IMR-90 (cell line): ENCODE measurements at regions not wholly inside any gene's neighbourhood (a gene's known extent, or its start where the extent isn't known, plus 50 kb on each side); places are given as distances from the start of the nearest gene placed in this dataset.

Source experiments
- ATAC-seq: fragments of 200-7000 bp; cut with Tn5 transposase; 2 replicates; pipeline ENCODE4 v1.9.1; 2020; ENCODE audit warnings: low read depth, mild to moderate bottlenecking, moderate library complexity
- BruUV-seq: library from RNA; stranded (reverse); fragments of 400-500 nt; replicated peaks from 2 replicates; lab custom pipeline; 2021; lab: Mats Ljungman, UMichigan
- CTCF ChIA-PET: fragments of 300-600 bp; formaldehyde crosslinking; extraction: SDS; loops from one replicate; lab custom pipeline; 2021; ENCODE audit warnings: antibody characterized with exemption; lab: Yijun Ruan, JAX
- POLR2A ChIA-PET: fragments of 300-600 bp; sonication (Branson Sonifier 250); formaldehyde crosslinking; loops from one replicate; lab custom pipeline; 2022; ENCODE audit warnings: antibody characterized with exemption; ENCODE audit not compliant: unreplicated experiment; lab: Charles Lee
- DNase-seq: peaks from one replicate; pipeline ENCODE4 v3.0.0; 2013
- H2AFZ ChIP-seq: replicated peaks from 2 replicates; pipeline ENCODE3; 2013; ENCODE audit warnings: low read length, mild to moderate bottlenecking; ENCODE audit not compliant: poor library complexity
- H2AK5ac ChIP-seq: 2 replicates; pipeline ENCODE4 v1.6.1; 2013; ENCODE audit warnings: low read depth, low read length, inconsistent platforms
- H2AK9ac ChIP-seq: replicated peaks from 2 replicates; pipeline ENCODE3; 2013; ENCODE audit warnings: mild to moderate bottlenecking, low read depth, low read length, moderate library complexity; ENCODE audit not compliant: poor library complexity
- H2BK120ac ChIP-seq: 2 replicates; pipeline ENCODE4 v1.6.1; 2013; ENCODE audit warnings: low read depth, low read length, inconsistent platforms
- H2BK15ac ChIP-seq: 3 replicates; pipeline ENCODE4 v1.6.1; 2013; ENCODE audit warnings: low read depth, low read length, inconsistent platforms
- H2BK20ac ChIP-seq: 2 replicates; pipeline ENCODE4 v1.6.1; 2013; ENCODE audit warnings: low read depth, mild to moderate bottlenecking, inconsistent platforms, low read length, moderate library complexity
- H2BK5ac ChIP-seq: 2 replicates; pipeline ENCODE4 v1.6.1; 2013; ENCODE audit warnings: mild to moderate bottlenecking, low read depth, low read length, inconsistent platforms; ENCODE audit not compliant: poor library complexity, severe bottlenecking
- H3K14ac ChIP-seq: replicated peaks from 2 replicates; pipeline ENCODE4 v1.6.1; 2013; ENCODE audit warnings: low read depth, low read length, inconsistent platforms
- H3K18ac ChIP-seq: 2 replicates; pipeline ENCODE4 v1.6.1; 2013; ENCODE audit warnings: low read depth, low read length, control low read depth
- H3K23ac ChIP-seq: 2 replicates; pipeline ENCODE4 v1.6.1; 2013; ENCODE audit warnings: low read depth, low read length, inconsistent platforms
- H3K27ac ChIP-seq: 2 replicates; pipeline ENCODE4 v1.5.1; 2013; ENCODE audit warnings: mild to moderate bottlenecking, control low read depth, low read length; ENCODE audit not compliant: insufficient read depth
- H3K27me3 ChIP-seq: 2 replicates; pipeline ENCODE4 v1.6.1; 2013; ENCODE audit warnings: low read length; ENCODE audit not compliant: control insufficient read depth, insufficient read depth
- H3K36me3 ChIP-seq: 2 replicates; pipeline ENCODE4 v1.6.1; 2013; ENCODE audit warnings: low read length, mixed read lengths; ENCODE audit not compliant: control insufficient read depth, insufficient read depth
- H3K4ac ChIP-seq: 2 replicates; pipeline ENCODE4 v1.6.1; 2013; ENCODE audit warnings: low read depth, low read length, inconsistent platforms
- H3K4me1 ChIP-seq: 2 replicates; pipeline ENCODE4 v1.6.1; 2013; ENCODE audit warnings: low read length, mixed read lengths; ENCODE audit not compliant: control insufficient read depth, insufficient read depth
- H3K4me2 ChIP-seq: 2 replicates; pipeline ENCODE4 v1.6.1; 2013; ENCODE audit warnings: low read depth, mild to moderate bottlenecking, control low read depth, low read length, moderate library complexity
- H3K4me3 ChIP-seq: 2 replicates; pipeline ENCODE4 v1.5.1; 2013; ENCODE audit warnings: low read depth, mild to moderate bottlenecking, control low read depth, low read length, moderate library complexity; ENCODE audit not compliant: insufficient read depth
- H3K56ac ChIP-seq: 2 replicates; pipeline ENCODE4 v1.6.1; 2013; ENCODE audit warnings: low read length, inconsistent platforms; ENCODE audit not compliant: insufficient read depth; ENCODE audit errors: extremely low read depth
- H3K79me1 ChIP-seq, 2 experiments: 2 replicates each; pipeline ENCODE4 v1.6.1; 2013; ENCODE audit warnings: low read length in 2 of 2, inconsistent platforms in 1 of 2, low read depth in 1 of 2
- H3K9ac ChIP-seq: 2 replicates; pipeline ENCODE4 v1.6.1; 2013; ENCODE audit warnings: low read depth, low read length, control low read depth
- H3K9me1 ChIP-seq: 2 replicates; pipeline ENCODE4 v1.6.1; 2013; ENCODE audit warnings: low read length, inconsistent platforms; ENCODE audit not compliant: insufficient read depth
- H3K9me3 ChIP-seq: 2 replicates; pipeline ENCODE4 v1.6.1; 2013; ENCODE audit warnings: low read length; ENCODE audit not compliant: control insufficient read depth, insufficient read depth
- H4K20me1 ChIP-seq: 2 replicates; pipeline ENCODE4 v1.6.1; 2013; ENCODE audit warnings: low read length, inconsistent platforms; ENCODE audit not compliant: insufficient read depth
- H4K5ac ChIP-seq: 2 replicates; pipeline ENCODE4 v1.6.1; 2013; ENCODE audit warnings: mild to moderate bottlenecking, low read depth, low read length, control low read depth
- H4K8ac ChIP-seq, 2 experiments: 2 replicates each; pipeline ENCODE4 v1.6.1; 2013; ENCODE audit warnings: low read depth in 2 of 2, low read length in 2 of 2, control low read depth in 1 of 2, inconsistent platforms in 1 of 2
- H4K91ac ChIP-seq: 2 replicates; pipeline ENCODE4 v1.6.1; 2013; ENCODE audit warnings: low read depth, low read length, inconsistent platforms; ENCODE audit not compliant: insufficient read depth
- ELK1 ChIP-seq: fragments of 150-350 bp; IDR thresholded peaks from 2 replicates; pipeline ENCODE4 v1.6.1; 2016; ENCODE audit warnings: low read depth, mild to moderate bottlenecking, low read length, moderate library complexity, borderline replicate concordance
- MAFK ChIP-seq: IDR thresholded peaks from 2 replicates; pipeline ENCODE4 v1.6.1; 2012; ENCODE audit warnings: low read depth, low read length, improper control_type of control experiment
- POLR2A ChIP-seq: IDR thresholded peaks from 2 replicates; pipeline ENCODE4 v1.6.1; 2012; ENCODE audit warnings: mild to moderate bottlenecking, low read depth, low read length
- RAD21 ChIP-seq: IDR thresholded peaks from 2 replicates; pipeline ENCODE4 v1.6.1; 2012; ENCODE audit warnings: low read length, improper control_type of control experiment
- SMC3 ChIP-seq: fragments of 150-350 bp; IDR thresholded peaks from 2 replicates; pipeline ENCODE4 v1.6.1; 2016; ENCODE audit warnings: low read depth, mild to moderate bottlenecking, antibody characterized with exemption, low read length, moderate library complexity
- WGBS, 2 experiments: methylation state at CpG; one replicate each; pipeline versions ENCODE4 v1.1.5 to v1.1.7; 2013; ENCODE audit warnings: missing lambda C conversion rate in 2 of 2; ENCODE audit not compliant: insufficient read length in 1 of 2; ENCODE audit errors: extremely low coverage in 2 of 2; 5-methylcytosine and 5-hydroxymethylcytosine counted together
- dilution Hi-C: fragments of 300-500 bp; cut with HindIII; formaldehyde crosslinking; loops from one replicate; pipeline ENCODE4 v1.14.3; 2018; ENCODE audit warnings: low sequenced_read_pairs; ENCODE audit not compliant: unreplicated experiment
- in situ Hi-C: fragments of 300-500 bp; cut with MboI; formaldehyde crosslinking; loops from 3 replicates; pipeline ENCODE4 v1.14.3; 2019; ENCODE audit warnings: low sequenced_read_pairs, inconsistent platforms, mixed read lengths
- intact Hi-C: fragments of 100-400 bp; cut with micrococcal nuclease; formaldehyde crosslinking; loops from 2 replicates; pipeline ENCODE4 v1.10.0; 2022

- ATAC-seq (no peak), DNase-seq (no peak)
- Histone ChIP-seq H4K20me1 (no peaks in the 10 kb centered on the region), H2AK9ac (no peak overlapping the region), H3K56ac (no peak overlapping the region), H3K79me1 (no peaks in the 10 kb centered on the region), H2BK120ac (no peak overlapping the region), H3K27me3 (no peaks in the 10 kb centered on the region), H3K18ac (no peak overlapping the region), H3K14ac (no peak overlapping the region), H2BK20ac (no peak overlapping the region), H3K23ac (no peak overlapping the region), H4K91ac (no peak overlapping the region), H2AFZ (no peak overlapping the region), H2BK5ac (no peak overlapping the region), H3K4me1 (no peaks in the 10 kb centered on the region), H3K27ac (no peak overlapping the region), H3K36me3 (no peaks in the 10 kb centered on the region), H3K4ac (no peak overlapping the region), H2BK15ac (no peak overlapping the region), H4K5ac (no peak overlapping the region), H3K9me3 (peaks cover 2% of the 10 kb centered on the region), H3K4me2 (no peak overlapping the region), H3K9ac (no peak overlapping the region), H4K8ac (no peak overlapping the region), H3K4me3 (no peak overlapping the region), H2AK5ac (no peak overlapping the region), H3K9me1 (no peaks in the 10 kb centered on the region)
- TF ChIP-seq SMC3, result no peak
- no peak for TF ChIP-seq ELK1
- no peak for TF ChIP-seq MAFK
- no peak for TF ChIP-seq RAD21
- TF ChIP-seq POLR2A, result no peak
- in situ Hi-C loops (no loop called here), intact Hi-C loops (no loop called here), dilution Hi-C loops (no loop called here)
- no CpG with 5 or more reads among the region's 4 CpGs for WGBS, 2 experiments
- ChIA-PET CTCF (no interaction called here), POLR2A (no interaction called here)
- no TSS peak for BruUV-seq
Observed at GRCh38 chr3:163879172-163879571, 1199.1 kb downstream of the SI start.
